NCI-H2107 (cell line): ENCODE measurements at regions not wholly inside any gene's neighbourhood (a gene's known extent, or its start where the extent isn't known, plus 50 kb on each side); places are given as distances from the start of the nearest gene placed in this dataset.
A peak's percentile ranks its signal among the peaks of the same experiment; 100 is the strongest.

Source experiments
- DNase-seq: peaks from one replicate; lab custom pipeline; 2025; lab: John Stamatoyannopoulos, UW

DNA sequence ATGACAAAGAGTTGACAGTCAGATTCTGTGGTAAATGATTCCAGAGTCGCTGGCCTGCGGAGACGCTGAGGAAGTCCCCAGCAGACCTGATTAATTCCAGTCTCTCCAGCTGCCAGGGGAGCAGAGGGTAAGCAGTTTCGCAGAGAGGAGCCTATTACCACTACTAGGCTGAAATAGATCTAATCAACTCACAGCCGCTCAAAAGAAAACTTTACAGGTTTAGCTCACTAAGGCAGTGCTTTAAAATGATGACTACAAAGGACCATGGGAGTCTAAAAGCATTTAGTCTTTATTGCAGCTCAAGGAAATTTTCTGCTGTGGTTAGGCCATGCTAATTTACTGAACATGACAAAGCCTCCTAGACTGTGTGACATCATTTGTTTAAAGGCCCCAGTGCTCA is 445.6 kb upstream of the POU3F3 start:
- DNase-seq = no peak

DNA sequence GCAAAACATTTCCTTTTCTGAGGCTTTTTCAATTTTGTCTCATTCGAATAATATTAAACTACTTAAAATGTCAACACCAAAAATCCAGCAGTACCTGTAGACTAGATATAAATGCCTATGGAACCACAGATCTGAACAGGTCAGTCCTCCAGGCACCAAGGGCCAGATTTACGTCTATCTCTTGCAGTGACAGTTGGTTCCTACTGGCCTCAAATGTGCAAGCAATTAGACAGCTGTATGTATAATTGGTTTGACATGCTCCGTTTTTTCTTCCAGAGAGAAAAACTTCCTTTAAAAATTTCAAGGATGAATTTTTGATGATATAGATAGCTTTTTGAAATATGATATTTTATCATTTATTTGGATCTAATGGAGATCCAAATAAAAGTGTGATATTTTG is 443.8 kb upstream of the POU3F3 start:
- no peak for DNase-seq

DNA sequence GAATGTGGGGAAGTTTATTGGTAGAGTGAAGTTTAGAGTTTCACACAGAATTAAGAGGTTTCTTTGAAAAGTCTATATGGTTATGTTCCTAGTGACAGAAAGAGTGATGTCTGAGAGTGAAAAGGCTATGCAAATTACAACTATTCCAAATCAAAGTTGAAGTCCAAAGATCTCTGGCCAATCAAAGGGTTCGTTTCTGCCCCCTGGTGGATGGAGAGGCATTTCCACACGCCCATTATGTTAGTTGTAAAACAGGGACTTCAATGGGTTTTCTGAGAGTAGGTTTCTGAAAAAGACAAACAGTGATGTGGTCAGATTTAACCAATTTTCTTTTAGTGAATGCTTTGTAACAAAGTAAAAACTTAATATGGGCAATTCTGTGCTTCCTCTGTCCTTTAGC is 441.5 kb upstream of the POU3F3 start:
- no peak for DNase-seq

DNA sequence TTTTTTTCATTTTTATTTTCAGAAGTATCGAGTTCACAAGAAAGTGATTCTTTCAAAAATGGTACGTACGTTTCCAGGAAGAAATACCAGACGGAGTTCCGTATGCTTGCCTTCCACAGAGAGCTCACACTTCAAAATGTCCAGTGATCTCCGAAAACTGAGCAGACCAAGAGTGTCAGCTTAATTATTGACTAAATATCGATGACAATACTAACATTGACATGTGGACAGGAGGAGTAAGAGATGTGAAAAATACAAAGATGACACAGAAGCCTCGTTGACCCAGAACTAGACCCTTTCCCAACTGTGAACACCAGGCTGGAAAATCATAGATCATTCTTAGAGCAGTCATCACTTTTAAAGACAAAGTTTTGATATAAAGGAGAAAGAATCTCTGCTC is 440.0 kb upstream of the POU3F3 start:
- DNase-seq = no peak

- no peak for DNase-seq
These were observed 438.6 kb upstream of the POU3F3 start for GRCh38 chr2:104415284-104415683.

- no peak for DNase-seq
These were observed 437.4 kb upstream of the POU3F3 start for GRCh38 chr2:104416339-104417000.

DNA sequence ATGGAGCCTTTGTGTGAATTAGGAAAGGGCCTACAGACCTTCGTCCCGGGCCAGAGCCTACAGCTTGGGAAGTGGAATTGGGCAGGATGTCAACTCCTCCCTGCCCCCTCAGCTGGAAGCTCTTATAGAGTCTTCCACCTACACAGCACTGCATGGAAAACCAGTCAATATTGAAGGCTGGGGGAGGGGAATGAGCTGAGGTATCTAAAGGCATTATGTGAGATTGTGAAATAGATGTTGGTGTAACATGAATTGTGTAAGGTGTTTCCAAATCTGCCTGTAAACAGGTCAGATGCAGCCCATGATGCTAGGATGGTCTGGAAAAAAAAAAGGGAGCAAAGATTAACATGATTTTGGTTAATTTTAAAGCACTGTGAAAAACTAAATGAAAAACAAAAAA is 433.5 kb upstream of the POU3F3 start:
- DNase-seq = no peak

DNA sequence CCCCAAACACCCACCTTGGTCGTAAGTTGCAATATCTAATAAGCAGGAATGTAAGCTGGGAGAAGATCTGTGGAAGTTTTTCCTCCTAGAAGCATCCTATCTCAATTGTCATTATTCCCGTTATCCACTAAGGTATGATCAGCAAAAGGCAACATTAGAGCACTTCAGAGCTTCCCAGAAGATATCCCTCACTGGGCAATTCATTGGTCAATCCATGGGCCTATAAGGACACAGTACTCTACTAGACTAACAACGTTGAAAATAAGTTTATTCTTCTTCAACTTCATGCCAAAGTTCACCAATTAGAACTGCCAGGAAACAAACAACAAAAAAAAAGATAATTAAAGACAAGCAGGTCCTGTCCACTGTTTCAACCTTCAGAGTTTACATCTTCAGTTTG is 433.0 kb upstream of the POU3F3 start:
- no peak for DNase-seq

- no peak for DNase-seq
These were observed 427.9 kb upstream of the POU3F3 start for GRCh38 chr2:104425850-104426595.

- DNase-seq = no peak
These were observed 425.8 kb upstream of the POU3F3 start for GRCh38 chr2:104428155-104428554.

DNA sequence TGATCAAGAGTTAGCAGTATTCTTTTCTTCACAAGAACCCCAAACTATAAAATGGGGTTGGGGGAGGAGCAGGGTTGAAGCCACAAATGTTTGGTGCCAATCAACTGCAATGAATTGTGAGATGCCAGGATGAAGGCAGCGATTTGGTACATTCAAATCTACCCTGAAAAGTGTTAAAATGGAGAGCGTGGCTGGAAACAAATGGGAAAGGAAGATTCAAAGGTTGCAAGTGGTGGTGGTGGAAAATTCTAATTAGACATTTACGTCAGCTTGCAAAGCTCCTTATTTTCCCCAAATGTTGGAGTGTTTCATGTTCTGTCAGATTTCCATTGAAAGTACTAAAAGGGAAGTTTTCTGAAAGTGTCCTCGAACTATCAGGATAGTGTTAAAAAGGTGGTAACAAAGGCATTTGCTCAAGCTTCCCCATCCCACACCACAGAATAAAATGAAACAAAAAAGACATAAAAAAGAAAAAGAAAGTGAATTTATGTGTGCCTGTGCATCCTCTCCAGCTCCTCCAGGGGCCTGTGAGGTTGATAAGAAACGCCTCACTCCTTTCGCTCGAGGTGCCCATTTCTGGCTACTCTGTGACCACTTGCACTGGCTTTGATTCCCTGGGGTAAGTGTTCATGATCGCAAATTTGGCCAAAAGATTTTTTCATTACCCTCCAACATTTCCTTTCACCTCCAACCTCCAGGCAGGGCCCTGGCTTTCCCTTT is 424.1 kb upstream of the POU3F3 start:
- DNase-seq = no peak

- peak; percentile 10 for DNase-seq
These were observed 423.6 kb upstream of the POU3F3 start for GRCh38 chr2:104430359-104430740.

GRCh38 chr2:104430852-104431251 is 423.1 kb upstream of the POU3F3 start:
- DNase-seq = no peak

- no peak for DNase-seq
These were observed 422.2 kb upstream of the POU3F3 start for GRCh38 chr2:104431701-104432121.

- DNase-seq = no peak
These were observed 421.5 kb upstream of the POU3F3 start for GRCh38 chr2:104432401-104432800.

DNA sequence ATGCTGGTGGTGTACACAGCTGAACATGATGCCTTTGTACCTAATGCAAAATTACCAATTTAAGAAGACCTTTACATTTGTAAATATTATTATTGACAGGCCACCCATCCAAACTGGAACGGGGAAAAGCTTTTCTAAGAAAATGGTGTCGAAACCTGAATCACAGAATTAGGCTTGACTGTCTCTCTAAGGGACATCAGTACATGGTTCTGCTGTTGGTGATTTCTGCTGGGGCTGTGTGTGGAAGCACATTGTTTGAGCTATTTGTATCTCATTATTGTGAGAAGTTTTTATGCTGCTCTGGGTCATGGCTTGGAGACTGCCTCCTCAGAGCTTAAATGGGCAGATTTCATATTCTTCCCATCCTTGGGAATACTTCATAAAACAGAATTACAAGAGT is 420.9 kb upstream of the POU3F3 start:
- DNase-seq = no peak

DNA sequence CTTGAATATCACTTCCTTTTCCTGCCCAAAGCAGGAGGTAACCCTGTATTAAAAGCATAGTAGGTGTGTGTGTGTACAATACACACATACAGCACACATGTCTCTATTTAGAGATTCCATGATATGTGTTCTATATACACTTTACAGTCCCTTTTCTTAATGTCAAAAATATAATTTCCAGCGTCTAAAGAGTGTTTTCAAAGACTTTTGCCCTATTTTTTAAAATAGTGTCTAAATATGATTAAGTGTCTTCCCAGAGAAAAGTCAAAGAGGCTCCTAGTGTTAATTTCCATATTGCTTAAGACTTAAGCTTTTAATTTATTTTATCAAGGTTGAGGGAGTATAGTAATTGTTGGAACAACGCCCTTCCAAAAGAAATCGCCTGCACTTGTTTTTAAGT is 420.3 kb upstream of the POU3F3 start:
- no peak for DNase-seq

- DNase-seq = no peak
These were observed 419.6 kb upstream of the POU3F3 start for GRCh38 chr2:104434318-104434792.

DNA sequence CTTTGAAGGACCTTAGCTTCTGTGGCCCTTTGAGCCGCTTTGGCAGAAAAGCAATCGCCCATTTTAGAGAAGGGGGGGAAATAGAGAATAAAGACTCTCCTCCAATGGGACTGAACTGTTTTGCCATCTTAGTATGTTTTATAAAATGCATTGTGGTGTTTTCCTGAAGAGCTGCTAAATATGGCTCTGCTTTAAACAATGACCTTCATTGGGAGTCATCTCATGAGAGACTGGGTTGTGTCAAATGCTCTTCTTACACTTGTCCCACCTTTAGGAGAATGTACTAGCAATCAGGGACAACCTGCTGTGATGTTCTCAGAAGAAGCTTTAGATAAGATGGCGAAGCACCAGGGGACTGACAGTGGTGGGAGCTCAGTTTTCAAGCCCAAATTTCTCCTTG is 418.9 kb upstream of the POU3F3 start:
- no peak for DNase-seq

GRCh38 chr2:104438481-104438880 is 415.4 kb upstream of the POU3F3 start:
- no peak for DNase-seq

DNA sequence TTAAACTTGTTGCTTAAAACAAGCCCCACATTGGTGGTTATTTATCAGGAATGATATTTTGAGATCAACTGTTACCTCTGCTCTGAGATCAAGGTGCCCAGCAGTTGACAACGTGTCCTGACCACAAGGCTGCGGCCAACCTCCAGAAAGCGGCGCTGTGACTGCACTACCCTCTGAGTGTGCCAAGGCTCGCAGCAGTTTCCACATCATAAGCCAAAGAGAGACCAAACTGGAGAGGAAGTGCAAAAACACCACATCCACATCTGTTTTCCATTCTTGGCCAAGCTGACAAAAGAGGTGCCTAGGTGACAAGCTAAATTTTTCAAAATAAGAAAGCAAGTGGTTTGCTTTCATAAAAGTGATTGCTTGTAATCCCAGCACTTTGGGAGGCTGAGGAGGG is 410.8 kb upstream of the POU3F3 start:
- DNase-seq = no peak

DNA sequence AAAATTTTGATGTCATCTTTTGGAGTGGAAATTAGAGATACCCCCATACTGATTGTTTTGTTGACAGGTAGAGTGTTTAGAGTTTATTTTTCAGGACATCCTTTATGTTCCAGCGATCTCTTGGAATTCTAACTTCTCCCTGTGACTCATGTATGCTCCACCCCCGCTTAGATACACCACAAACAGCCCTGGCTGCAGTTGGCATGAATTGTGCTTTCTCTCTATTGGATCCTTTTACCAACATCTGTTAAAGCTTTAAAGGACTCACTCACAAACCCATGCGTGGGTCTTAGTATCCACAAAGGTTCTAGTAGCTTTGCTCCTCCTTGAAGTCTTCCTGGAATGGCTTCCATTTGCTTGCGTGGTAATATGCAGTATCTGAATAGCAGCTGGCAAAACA is 409.5 kb upstream of the POU3F3 start:
- DNase-seq = no peak

- no peak for DNase-seq
These were observed 409.0 kb upstream of the POU3F3 start for GRCh38 chr2:104444889-104445288.
